GM18519 (cell line): ENCODE measurements at regions not wholly inside any gene's neighbourhood (a gene's known extent, or its start where the extent isn't known, plus 50 kb on each side); places are given as distances from the start of the nearest gene placed in this dataset.

Experiments used
- ATAC-seq: cut with Tn5 transposase; IDR thresholded peaks from one replicate; pipeline ENCODE4 v1.9.1; 2021; ENCODE audit warnings: mild to moderate bottlenecking, moderate library complexity; ENCODE audit not compliant: unreplicated experiment, low FRiP score

DNA sequence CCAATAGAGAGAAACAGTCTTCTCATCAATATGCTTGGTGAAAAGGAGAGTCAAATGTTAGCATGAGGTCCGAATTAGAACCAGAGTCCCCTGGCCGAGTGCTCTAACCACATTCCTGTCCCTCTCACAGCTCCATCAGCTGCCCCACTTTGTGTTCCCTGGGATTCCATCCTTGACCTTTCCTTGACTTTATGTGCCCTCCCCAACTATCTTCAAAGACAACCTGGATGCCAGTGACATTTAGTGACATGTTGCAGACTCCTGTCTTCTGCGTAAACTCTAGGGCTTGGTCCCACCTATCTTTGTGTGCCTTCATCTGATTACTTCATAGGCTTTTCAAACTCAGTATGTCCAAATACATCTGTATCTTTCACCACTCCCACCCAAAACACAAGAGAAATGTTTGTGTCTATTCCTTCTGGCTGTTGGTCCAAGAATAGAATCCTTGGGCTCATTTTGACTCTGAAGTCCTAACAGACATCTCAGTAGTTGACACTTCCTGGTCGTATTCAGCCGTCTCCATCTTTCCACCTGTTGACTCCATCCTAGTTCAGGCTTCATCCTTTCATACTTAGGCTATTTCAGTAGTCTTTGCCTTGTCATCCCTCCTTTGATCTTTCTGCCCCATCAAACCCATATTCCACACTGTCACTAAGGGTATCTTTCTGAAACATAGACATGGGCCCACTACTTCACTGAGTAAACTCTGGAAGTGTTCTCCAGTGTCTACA, 101.4 kb upstream of the CD180 start:
- no peak for ATAC-seq

DNA sequence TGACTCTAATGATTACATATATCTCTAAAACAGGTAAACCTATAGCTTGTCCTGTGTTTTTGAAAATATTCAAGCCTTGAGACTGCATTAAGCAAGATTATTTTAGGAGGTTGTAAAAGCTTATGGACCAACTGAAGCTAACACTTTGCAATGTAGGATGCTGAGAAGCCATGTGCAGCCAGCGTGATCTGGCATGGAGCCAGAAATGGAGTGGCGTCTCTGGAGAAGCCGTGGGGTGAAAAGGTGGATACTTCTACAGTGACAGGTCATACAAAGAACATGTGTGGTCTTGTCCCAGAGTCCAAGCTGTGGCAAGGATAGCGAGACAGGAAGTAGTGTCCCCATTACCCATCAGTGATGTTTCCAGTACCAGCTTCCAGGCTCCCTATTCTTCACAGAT, 100.8 kb upstream of the CD180 start:
- ATAC-seq = no peak

DNA sequence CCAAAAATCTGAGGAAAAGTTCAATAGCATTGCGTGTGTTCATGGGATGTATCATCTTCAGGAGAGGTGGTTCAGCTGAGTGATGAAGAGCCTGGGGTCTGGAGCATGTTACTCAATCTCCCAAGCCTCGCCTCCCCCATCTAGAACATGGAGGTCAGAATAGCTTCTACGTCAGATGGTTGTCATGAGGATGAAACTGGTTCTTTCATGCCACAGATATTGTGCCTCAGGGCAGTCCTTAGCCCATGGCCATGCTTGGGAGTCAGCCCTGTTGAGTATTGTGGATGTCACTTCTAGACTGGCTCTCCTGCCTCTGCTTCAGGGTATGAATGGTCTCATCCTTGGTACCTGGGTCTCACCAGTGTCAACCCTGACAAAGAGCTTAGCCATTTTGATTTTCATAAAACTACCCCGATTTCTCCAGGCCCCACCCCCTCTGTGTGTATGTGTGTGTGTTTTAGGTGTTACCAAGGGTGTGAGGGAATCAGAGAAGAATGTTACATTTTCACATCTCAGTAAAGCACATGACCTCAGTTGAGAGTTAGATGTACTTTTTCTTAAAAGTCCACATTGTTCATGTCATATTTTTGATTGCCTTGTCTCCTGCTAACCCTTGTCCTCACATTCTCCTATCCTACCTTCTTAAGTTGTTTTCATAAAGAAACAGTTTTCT, 97.8 kb upstream of the CD180 start:
- no peak for ATAC-seq

DNA sequence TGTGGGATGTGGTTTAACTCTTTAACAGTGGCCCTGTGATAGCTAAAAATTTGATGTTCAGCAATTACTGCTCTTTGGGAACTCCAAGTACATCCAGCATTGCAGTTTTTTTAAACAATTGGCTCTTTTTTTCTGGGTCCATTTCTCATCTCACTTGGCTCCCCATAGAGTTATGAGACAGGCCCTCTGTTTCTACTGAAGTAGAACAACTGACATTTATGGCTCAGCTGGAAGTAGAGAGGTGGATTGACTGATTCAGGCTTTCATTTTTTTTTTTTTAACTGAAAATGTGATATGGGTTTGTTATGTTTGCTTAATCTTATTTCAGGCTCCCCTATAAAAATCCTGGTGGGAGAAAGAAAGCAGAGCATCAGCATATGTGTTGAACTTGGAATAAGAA, 96.6 kb upstream of the CD180 start:
- ATAC-seq = no peak

DNA sequence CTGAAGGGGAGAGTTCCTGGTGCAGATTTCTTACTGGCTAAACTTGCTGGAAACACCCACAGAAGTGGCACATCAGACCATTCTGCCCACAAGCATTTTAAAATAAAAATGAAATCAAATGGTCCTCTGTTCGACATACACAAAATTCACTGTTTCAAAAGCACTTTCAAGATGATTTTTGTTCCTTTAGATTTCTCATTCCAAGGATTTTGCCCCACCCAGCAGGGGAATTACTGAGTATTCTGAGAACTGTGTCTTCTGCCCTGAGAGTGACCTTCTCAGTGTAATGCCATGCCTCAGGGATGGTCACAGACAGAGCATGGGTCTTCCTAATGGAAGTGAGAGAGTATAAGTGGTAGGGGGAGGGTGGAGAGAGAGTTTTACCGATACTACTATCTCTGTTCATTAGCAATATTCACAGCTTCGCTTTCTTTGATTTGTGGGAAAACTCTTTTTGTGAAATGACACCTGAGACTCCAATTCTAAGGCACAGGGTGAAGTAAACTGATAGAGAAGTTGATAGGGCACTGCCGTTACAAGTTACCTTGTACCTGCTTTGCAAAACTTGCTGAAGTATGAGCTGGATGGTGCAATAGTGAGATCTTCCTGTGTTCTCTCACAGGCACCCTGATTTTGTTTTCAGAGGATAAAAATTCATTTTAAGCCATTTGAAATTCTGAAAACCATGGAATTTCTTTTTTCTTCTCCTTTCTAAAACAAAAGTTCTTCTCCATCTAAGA, 95.8 kb upstream of the CD180 start:
- ATAC-seq = no peak

DNA sequence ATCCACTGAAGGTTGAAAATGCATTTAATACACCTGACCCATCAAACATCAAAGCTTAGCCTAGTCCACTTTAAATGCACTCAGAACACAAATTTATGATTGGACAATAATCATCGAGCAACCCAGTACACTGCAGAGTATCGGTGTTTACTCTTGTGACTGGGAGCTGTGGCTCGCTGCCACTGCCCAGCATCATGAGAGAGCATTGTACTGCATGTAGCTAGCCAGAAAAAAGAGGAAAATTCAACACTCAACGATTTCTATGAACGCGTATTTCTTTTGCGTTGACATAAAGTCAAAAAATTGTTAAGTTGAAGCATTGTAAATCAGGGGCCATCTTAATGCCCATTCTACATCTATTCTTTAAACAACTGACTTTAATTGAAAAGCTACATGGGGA, 95.1 kb upstream of the CD180 start:
- ATAC-seq = no peak

DNA sequence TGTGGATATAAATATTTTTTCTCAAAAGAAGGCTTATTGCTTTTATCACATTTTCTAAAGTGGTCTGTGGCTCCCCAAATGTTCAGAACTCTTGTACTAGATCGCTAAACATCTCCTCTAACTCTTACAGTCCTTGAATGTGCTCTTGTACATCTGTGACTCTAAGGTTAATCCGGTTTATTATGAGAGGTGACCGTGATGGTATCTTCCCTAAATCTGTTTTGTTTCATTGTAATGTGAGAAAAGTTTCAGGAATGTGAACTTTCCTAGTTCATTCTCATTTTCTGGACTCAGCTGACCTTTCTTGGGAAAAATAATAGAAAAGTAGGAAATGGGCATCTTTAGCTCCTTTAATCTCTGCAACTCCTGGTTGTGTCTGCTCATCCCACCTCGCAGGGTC, 94.5 kb upstream of the CD180 start:
- ATAC-seq = no peak

DNA sequence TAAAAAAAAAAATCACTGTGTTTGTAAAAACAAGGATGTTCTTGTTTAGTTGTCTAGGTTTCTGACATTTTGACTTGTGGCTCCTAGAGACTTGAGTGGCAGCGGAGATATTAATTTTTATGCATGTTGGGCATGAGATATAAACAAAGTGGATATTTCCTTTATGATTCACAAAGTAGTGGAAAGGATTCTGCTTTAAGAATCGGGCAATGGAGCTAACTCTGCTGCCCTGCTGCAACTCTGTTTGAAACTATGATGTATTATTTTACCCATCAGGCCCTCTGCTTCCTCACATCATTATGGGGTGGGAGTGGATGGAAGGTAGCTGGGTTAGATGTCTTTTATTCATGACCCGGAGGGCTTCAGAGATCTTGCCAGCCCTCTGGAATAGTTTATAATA, 94.1 kb upstream of the CD180 start:
- ATAC-seq = no peak

DNA sequence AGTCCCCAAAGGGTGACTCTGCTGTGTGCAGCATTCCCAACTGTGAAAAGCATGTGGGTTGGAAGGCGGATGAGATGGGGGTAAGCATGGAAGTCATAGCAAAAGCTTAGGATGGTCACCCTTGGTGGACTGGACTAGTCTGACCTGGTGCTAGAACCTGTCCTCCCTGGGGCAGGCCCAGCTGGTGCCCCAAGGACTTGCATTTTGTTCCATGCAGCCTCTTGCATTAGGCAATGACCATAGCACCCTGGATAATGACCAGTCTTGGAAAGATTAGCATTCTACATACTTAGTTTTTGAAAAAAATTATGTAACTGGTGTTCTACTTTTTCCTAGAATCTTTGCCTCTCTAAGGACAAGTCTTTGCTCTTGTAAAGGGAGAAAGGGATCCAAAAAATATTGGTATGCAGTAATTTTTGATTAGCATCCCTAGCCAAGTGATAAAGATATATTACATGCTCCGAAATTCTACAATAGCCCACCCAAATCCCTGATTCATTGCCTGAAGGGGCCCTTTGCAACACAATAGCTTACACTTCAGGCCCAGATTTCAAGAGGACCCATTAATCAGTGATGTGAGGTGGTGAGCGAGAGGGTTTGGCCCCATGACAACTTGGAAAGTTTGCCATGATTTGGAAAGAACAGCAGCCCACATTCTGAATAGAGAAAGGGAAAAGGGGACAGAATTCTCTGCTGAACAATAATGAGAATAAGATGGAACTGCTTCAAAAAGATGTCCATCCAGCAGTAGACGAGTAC, 93.3 kb upstream of the CD180 start:
- ATAC-seq = no peak

DNA sequence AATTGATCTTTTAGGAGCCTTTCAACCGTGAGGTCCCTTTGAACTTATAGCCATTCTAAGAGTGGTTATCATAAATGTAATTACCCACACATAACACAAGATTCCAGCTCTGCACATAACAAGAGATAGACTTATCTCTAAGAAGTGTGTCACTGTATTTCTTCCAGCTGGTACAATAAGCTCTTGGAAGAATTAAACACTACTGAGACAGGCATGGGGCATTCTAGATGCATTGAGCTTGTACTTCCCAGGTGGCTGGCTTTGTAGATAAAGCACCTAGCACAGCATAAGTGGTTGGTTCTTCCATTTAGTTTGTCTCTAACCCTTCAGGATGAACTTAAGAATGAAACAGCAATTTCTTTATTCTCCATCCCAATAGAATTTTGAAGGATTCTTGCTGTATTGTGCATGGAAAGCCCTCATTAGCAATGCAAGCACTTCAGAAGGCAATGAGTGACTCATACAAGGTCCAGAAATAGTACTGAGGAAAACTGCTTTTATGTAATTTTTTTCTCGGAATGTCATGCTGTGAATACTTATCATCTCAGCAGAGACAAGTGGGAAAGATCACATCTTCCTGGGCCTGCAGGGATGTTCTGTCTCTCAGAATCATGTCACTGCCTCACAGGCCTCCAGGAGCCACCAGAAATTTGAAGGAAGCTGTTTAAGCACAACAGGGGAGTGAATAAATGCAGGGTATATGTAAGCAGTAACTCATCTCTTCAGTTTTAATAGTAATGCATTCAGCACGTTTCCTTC, 91.1 kb upstream of the CD180 start:
- no peak for ATAC-seq

DNA sequence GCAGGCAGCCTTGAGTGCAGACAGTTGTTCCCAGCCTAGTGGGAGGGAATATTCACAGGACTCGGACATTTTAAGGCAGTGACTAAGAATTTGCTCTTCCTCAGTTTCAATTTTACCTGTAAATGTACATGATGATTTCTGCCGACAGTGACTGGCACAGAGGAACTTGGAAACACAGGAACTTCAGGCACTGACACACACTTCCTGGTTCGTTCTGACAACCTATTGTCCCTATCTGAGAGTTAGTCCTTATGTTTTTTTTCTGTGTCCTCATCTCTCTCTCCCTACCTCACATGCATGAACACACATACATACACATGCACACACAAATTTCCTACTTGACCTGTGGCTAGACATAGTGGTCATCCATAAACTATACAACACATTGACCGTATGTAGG, 89.4 kb upstream of the CD180 start:
- no peak for ATAC-seq

DNA sequence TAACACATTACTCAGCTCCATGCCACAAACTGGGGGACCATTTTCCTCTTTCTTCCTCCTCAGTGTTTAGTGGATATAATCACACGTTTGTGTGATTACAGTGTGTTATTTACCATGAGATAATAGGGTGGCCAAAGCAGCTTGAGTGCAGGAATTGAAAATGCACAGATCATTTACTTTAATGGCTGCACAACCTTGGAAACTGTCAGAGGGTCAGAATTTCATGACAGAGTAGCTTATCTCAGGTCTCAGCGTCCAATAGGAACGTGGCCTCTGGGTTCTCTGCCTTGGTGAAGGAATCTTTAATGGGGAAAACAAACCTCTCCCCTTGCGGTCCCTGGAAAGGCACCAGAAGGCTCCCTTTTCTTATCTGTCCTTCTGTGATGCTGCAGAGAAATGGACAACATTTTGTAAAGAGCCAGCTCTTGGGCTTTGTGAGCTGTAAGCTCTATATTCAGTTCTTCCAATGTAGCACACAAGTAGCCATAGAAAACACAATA, 87.4 kb upstream of the CD180 start:
- no peak for ATAC-seq

DNA sequence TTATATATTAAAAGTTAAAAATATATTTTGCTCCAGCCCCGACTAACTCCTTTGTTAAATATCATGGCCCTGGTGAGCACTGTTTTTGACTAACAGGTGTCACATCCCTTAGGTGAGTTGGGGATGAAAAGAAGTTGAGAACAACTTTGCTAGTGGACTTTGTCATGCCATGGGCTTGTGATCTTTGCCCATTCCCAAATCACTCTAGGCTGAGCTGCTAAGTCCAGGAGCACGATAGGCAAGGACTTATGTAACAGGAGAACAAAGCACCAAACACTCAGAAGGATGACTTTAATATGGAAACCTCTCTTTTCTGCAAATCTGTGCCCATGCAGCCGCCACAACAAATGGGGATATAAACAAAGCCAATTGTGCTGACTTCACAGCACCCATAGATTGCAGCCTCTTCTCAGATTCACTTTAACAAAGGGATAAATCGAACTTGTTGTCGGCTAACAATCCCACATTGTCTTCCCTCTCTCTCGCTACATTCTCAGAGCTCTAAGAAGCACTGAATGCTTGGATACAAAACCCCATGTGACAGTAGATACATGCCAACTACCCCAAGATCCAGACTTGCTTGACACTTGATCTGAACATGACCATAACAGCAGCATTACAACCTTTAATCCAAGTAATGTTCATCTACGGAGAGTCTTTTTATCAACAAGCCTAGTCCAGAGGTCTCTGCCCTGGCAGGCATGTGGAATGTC, 86.8 kb upstream of the CD180 start:
- no peak for ATAC-seq

DNA sequence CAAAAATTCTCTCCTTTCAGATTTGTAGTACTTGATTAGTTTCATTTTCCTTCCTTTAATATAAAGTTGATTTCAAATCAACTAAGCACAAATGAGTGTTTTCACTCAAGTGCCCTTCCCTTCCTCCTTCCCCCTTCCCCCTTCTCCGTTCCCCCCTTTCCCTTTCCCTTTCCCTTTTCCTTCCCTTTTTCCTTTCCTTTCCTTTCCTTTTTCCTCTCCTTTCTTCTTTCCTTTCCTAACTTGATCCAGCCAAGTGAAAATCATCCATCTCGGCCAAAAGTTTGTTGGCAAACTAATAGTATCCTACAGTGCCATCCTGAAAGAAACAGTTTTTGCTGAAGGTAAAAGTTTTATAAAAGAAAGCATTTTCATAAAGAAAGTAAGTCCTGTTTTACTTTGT, 85.3 kb upstream of the CD180 start:
- ATAC-seq = no peak

DNA sequence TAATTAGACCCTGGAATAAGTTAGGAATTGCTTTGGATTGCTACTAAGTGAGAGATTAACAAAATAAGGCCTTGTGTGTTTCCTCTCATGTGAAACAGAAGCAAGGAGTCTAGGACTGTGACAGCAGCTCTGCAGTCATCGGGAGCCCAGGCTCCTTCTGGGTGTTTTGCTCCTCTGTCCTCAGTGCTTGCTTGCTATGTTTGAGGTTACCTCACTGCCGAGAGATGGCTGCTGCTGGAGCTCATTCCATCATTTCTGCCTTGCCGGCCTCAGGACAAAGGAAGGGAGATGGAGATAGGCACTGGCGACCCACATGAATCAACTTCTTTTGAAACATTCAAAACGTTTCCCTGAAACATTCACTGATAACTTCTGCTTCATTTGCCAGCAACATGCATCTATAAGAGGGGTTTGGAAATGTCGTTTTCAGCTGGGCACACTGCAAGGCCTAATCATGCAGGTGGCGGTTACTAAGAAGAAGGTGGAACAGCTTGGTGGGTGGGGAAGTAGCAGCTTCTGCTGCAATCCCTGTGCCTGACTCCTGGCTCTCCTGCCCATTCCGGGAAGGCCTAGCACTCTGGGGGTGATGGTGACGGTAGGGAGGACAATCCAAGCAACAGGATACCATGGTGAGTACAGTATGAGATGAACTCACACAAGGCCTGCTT, 77.2 kb upstream of the CD180 start:
- no peak for ATAC-seq

DNA sequence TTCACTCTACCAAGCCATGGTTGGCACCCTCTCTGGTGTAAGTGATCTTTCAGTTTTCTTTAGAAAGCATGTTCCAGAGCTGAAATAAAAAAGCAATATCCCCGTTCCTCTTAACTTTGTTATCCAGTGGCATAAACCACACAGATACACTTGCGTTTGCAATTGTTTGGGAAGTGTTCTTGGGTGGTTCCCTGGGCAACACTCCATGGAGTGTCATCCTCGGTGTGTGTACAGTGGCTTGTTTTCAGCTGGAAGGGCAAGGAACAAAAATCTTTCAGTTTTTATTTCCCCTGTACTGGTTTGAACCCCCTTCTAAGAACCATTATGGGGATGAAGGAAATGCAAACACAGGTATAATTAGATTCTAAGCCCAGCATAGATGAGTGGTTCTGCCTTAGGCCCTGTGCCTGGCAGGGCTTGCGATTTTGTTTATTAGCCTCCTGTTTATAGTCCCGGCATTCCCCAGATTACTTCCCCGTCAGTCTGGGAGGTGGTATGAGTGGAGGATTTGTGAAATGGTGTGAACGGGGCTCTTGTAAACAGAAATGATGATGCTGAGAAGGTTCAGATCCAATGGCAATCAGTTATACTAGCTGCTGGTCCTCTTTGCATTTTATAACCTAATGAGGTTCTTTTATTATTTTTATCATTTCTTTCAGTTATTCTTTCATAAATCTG, 76.0 kb upstream of the CD180 start:
- ATAC-seq = no peak

DNA sequence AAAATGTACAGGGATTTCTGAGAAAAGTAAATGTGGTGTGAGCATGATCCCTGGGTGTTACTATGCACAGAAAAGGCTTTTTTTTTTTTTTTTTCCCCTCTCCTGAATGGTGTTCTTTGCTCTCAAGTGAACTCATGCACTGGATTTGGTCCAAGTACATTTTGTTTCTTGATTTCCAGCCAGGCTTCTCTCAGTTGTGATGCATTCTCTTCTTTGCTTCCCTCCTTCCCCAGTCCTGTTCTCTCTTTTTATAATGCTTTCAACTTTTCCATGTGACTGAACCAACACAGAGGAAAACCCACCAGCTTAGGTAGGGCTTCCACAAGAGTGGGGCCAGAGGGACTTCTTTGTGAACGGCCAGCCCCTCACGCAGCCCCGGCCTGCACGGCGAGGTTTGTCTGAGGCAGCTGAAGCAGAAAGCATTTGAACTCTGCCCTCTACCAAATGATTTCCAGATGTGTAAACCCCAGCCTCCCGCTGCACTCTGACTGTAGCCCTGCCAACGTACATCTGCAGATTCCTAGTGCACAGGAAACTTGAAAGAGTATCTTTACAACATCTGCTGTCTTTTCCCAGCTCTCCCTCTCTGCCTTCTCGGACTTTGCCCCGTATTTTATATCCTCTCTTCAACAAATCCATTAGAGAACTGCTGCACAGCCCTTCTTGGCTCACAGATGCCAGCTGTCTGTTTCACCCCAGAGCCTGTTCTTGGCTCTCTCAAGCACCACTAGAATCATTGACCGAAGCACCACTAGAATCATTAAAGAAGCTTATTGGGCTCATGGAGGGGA, 71.8 kb upstream of the CD180 start:
- ATAC-seq = no peak
